Suppressor macrophage (primary cell): ENCODE measurements at regions not wholly inside any gene's neighbourhood (a gene's known extent, or its start where the extent isn't known, plus 50 kb on each side); places are given as distances from the start of the nearest gene placed in this dataset.
"Not testable (repeated sequence)": the region's sequence is repeated elsewhere in the genome, so short reads cannot be mapped to it uniquely, and the experiment has no call there.

Experiments used
- DNase-seq, 4 experiments: peaks; one replicate each; pipeline ENCODE4 v3.0.0-alpha.2; 2020 to 2022

DNA sequence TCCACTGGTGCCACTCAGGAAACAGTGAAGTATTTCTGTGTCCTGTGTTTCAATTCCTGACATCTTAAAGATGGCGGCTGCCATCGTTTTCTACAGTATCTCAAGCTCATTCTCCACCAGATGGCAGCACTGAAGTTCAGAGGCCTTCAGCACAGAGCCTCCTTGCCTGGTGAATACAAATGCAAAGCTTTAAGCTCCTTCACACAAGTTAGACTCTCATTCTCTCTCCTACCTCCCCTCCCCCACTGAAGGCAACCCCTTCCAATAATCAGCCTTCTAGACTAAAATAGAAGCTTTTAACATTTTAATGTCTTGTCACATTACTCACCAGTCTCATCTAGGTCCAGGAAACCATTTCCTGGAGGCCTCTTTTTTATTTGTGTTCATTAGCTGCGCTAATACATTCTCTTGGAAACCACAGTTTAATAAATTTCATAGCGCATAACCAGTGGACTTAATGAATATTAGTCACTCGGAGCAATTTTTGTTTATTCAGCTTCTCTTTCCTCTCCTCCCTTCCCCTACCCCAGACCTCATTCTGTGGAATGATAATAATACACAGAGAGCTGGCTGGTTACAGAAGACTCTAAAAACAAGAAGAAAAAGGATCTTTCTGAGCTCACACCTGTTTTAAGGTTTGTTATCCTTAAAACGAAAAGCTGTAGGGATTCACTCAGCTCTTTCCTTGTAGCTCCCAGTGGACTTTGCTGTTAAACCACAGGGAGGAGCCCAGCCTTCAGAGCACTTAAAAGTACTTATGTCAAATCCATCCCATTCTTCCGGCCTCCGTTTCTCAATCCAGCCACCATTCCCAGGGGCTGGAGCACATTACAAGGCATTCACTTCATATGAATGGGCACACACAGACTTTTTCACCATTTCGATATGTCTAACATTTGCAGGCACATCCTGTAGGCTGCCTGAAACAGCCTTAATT lies 384.9 kb downstream of the HLX start:
- DNase-seq: peak; percentile 71 to 81 (median 72)

DNA sequence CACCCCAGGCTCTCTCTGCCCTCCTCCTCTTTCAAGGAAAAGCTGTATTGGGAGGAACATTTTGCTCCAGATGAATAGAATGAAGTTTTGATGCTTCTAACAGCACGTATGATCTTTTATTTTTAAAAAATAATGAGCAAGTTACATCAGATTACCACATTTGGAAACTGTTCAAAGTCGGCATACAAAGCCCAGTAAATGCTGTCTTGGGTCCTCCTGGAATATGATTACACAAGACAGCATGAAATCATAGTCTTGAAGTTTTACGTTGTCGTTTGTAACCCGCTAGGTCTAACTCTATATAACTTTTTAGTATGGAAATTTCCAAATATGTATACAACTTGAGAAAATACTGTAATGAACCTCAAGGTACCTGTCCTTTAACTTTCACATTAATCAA lies 385.6 kb downstream of the HLX start:
- no peak for DNase-seq

DNA sequence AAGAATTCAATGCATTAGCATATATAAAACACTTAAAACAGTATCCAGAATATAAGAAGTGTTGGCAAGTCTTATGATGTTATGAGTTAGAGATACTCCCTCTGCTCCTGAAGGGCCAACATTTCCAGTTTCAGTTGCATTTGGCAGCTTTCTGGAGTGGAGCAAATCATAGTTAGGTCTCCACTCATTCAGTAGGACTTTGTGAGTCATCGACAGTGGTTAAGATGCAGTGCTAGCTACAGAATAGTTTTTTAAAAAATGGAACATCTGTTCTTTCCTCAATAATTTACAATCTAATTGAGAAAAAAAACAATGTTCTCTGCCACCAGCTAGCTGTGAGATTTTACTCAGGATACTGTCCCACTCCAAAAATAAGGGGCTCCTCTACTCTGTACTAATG lies 389.1 kb downstream of the HLX start:
- no peak for DNase-seq

DNA sequence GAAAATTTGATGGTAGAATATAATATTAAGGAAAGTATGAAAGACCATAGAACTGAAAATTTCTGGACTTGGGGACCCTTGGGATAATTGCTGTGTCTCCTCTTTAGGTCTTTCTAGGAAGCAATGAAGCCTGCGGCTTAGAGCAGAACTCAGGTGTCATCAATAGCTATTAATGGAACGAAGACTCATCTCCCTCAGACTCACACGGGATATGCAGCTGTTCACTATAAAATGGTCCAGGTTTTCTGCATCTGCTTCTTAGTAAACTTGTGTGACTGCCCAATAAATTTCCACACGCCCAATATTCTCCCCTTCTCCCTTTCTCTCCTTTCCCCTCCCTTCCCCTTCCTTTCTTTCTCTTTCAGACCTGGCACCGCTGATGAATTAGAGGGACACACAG lies 392.5 kb downstream of the HLX start:
- DNase-seq: no peak

DNA sequence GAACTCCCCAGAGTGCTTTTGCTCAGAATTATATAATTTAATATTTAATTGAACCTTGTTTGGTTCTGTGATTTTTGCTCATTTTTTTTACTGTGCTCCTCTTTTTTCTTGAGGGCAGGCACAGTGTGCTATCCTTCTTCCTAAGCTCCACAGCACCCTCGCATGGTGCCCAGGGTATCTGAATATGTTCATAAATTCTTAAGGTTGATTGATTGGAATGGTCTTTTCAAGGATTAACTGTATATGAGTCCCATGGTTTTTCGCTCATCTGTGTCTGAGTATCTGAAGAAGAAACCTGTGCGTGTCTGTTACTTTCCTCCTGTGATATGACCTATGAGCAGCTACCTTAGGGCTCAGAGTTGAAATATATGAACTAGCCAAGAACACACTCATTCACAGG lies 393.7 kb downstream of the HLX start:
- DNase-seq: peak in 1 of 4 experiments; percentile 3

DNA sequence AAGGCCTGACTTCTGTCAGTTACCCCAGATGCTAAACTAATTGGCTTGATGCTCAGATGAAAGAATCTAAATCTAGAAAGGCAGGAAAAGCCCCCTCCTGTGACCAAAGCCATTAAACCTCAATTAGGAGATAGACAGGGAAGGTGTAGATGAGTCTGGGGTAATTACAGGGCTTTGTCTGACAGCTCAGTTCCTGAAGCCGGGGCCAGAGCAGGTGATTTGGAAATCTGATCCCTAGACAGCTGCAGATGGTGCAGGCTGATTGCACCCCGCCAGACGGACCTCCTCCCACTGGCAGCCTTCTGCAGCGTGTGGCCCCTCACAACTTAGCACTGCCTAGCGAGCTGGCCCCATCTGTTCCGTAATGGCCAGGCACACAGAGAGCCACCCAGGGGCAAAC lies 395.1 kb downstream of the HLX start:
- no peak for DNase-seq

DNA sequence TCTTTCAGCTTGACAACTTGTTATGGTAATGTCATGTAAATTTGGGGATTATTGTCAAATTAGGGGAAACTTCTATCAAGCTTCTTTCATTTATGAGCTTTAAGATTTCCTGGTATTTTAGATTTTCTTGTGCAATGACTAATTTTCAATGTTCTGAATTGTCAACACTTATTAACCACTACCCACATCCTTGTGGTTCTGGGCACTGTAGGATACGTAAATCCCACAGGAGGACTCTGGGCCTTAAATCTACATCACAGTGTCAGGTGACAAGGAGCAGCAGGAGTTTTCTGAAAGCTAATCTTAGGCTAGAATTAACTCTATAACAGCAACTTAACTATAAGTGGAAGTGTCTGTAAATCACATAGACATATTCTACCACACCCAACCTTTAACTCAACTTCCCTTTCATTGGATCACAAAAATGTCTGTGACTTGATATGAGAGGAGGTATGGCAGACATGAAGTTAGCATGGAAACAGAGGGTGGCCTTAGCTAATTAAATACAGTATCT lies 397.7 kb downstream of the HLX start:
- DNase-seq: no peak

DNA sequence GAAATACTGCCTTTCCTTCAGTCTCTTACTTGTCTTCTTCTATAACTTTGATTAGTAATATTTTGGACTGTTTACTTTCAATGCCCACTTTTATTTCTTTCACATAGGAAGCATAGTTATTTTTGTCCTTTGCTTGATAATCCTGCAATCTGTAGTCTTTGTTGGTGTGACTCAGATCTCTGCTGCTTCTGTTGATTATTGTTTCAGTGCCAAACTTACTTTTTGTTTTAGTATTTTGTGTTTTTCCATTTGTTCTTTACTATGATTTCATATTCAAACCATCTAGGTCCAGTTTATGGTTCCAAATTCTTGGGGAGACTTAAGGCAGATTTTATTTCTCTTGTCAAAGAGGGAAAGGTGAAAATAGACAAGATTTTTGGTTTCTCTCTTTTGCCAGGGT lies 399.9 kb downstream of the HLX start:
- DNase-seq: no peak

DNA sequence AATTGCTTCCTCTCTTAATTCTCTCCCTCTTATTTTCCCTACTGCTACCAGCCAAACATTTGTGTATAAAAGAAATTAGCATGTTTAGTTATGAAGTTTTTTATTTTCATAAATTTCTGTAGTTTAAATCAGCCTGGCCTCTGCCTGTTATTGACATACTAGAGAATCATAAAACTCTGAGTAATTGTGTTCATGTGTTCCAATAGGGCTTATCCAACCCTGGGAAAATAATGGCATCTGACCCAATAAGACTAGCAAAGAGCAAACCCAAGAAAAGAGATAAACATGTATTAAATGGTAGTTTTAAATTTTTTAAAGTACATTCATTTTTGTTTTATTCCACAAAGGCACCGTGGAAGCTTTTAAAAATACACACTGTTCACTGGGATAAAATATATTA lies 404.3 kb downstream of the HLX start:
- DNase-seq: no peak

DNA sequence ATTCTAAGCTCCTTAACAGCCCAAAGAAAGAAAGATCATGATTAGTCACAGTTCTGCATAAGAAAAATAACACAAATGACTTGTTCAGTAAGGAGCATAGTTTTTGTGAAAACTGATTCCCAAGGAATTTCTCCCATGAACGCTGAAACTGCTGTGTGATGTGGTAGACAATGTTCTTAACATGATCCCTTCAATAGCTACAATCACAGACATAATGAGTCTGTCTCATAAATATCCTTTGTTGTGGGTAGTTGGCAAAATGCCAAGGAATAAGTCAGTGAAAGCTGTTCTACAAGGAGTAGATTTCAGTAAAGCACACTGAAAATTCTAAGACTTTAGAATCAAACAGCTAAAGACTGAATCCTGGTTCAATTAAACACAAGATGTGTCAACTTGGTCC lies 404.8 kb downstream of the HLX start:
- DNase-seq: no peak

DNA sequence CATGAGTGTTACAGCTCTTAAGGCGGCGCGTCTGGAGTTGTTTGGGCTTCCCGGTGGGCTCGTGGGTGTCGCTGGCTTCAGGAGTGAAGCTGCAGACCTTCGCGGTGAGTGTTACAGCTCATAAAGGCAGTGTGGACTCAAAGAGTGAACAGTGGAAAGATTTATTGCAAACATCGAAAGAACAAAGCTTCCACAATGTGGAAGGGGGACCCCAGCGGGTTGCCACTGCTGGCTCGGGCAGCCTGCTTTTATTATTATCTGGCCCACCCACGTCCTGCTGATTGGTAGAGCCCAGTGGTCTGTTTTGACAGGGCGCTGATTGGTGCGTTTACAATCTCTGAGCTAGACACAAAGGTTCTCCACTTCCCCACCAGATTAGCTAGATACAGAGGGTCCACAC lies 405.7 kb downstream of the HLX start:
- DNase-seq: not testable (repeated sequence)

DNA sequence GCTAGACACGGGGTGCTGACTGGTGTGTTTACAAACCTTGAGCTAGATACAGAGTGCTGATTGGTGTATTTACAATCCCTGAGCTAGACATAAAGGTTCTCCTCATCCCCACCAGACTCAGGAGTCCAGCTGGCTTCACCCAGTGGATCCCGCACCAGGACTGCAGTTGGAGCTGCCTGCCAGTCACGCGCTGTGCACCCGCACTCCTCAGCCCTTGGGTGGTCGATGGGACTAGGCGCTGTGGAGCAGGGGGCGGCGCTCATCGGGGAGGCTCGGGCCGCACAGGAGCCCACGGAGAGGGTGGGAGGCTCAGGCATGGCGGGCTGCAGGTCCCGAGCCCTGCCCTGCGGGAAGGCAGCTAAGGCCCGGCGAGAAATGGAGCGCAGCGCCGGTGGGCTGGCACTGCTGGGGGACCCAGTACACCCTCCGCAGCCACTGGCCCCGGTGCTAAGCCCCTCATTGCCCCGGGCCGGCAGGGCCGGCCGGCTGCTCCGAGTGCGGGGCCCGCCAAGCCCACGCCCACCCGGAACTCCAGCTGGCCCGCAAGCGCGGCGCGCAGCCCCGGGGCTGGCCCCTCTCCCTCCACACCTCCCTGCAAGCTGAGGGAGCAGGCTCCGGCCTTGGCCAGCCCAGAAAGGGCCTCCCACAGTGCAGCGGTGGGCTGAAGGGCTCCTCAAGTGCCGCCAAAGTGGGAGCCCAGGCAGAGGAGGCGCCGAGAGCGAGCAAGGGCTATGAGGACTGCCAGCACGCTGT lies 406.4 kb downstream of the HLX start:
- not testable (repeated sequence) for DNase-seq

DNA sequence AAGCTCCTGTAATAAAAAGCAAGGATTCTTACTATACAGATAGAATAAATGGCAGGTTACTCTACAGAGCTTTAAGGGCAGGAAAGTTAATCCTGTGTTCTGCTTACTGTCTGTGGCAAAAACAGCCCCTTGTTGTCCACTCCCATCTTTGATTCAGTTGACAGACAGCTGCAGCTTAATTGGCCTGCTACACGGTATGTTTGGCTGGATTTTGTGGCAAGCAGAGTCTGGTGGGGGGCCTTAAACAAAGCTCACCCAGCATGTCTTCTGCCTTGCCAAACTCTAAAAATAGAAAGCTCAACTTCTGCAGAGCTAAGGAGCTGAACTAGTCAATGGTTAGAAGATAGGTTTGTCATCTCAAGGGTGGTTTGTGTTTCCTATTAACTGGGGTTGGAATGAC lies 407.2 kb downstream of the HLX start:
- no peak for DNase-seq

DNA sequence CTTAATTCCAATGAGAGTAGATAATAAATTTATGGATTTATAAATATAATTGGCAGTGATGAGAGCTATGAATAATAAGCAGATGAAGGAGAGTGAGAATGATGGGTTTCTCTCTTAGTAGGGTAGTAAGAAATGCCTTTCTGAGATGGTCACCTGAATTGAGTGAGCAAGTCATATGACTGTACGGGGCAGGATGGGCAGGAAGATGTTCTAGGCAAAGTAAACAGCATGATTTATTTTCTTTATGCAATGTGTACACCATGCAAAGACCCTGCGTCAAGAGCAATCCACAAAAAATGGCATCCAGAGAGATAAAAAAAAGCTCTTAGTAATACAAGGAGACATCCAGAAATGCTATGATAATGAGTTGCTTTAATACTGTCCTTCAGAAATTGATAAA lies 409.9 kb downstream of the HLX start:
- DNase-seq: no peak

DNA sequence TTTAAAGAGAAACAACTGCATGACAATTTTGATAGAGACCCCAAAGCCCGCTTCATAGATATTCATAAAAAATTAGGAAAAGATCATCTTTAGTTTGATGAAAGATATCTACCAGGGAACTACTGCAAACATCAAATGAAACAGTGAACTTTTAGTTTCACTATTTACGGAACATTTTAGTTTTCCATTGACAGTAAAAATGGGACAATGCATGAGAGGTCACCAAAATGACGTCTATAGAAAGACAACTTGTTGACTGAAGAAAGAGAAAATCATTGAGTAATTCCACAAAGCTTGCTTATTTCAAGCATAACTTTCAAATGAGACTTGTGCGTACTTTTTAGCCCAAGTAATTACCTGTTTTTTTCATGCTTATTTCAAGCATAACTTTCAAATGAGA lies 411.4 kb downstream of the HLX start:
- no peak for DNase-seq

DNA sequence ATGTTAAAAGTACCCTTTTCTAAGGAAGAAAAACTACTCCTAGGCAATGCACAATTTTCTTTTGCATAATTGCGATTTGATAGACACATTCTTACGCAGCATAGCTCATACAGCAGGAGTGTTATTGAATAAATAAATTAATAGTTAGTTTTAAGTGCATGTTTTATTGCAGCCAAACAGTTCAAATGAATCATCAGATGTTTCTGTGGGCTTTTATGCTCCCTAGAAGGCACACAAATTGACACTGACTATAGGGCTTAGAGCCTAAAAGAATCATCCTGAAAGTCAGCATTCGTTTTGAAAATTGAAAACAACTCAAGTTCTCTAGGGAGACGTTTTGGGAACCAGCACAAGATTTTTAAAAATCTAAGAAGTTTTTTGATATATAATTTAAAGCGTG lies 411.9 kb downstream of the HLX start:
- no peak for DNase-seq

DNA sequence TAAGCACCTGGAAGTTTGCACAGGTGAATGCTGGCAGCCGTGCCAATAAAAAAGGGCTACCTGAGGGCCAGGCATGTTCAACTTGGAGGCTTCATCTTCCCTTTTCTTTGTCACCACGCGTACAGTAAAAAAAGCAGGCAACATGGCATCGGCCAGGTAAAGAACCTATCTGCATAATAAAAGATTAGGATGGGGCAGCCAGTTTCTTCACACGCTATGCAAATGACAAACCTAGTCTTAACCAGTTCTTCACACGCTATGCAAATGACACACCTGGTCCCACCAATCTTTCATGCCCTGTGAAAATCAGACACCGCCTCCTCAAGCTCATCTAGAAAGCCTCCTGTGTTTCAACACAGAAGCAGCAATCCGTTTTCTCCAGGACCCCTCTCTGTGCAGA lies 413.4 kb downstream of the HLX start:
- DNase-seq: no peak

DNA sequence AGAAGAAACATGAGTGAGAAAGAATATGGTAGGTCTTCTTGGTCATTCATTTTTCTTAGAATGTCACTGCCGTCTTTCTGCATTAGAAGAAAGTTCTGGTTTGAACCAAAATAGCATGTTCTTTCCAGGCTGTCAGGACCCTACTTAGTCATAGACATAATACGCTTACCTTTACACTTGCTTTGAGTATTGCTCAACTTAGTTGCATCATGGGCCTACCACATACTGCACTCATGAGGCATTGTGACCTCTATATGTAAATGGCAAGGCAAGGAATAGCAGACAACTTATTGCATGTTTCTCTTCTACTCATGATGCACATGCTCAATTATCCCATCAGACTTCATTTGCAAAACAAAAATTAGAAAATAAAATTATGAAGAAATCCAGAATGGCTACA lies 415.0 kb downstream of the HLX start:
- DNase-seq: peak in 3 of 4 experiments; percentile 2 to 32 (median 18)

DNA sequence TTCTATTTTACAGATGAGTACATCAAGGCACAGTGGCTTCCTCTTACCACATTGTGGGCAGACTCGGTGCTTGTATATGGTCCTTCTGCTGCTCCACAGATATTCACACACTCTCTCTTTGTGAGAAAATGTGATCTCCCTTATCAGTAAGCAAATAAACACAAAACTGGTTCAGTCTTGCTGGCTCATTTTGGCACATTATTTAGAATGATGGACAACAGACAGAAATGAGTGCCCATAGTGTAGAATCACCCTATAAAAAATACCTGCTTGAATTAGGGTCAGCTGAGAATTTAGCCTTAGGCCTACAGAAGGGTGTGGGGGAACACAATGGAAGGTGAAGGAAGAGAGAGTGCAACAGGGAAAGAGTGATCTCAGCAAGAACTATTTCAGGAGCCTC lies 423.1 kb downstream of the HLX start:
- DNase-seq: no peak

DNA sequence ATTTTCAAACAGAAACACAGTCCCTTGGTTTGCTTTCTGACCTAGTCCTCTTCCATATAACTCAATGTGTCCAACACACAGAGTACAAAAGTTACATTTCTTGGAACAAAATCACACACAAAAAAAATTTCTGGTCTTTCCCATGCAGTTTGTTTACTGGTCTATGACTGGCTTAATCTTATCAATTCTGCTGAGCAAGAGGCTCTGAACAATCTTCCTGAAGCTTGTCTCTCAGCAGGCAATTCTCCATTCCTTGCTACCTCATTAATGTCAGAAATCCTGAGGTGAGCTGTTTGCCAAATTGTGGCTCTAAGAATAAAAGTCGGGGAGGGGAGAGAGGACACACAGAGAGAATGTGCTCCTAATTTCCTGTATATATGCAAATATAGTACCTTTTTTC lies 423.6 kb downstream of the HLX start:
- DNase-seq: no peak

DNA sequence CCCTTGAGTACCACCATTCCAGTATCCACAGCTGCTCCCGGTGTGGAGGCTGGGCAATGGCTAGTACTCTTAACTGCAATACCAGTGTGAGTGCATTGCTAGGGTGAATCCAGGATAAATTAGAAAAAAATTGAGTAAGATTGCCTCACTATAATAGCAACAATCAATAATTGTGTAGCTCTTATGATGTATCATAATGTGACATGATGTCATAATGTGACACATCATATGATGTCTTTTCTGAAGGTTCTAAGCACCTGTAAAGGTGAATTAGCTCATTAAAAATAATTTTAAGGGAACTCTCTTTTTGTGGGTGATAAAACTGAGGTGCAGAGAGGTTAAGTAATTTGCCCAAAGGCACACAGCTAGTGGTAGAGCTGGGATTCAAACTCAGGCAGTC lies 424.4 kb downstream of the HLX start:
- no peak for DNase-seq

DNA sequence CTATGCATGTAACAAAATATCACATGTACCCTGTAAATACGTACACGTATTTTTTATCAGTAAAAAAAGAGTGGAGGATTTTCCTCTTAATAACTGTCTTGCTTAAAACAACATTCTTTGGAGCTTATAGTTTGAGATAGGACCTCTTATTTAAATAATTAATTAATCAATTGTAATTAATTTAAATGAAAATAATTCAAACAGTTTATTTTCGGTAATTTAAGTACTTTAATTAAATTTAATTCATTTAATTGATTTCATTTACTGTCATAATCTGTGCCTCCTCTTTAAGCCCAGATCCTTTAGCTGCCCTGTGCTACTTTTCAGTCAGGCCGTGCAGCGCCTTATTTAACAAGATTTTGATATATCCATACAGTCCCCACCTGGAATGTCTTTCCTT lies 427.0 kb downstream of the HLX start:
- DNase-seq: no peak

DNA sequence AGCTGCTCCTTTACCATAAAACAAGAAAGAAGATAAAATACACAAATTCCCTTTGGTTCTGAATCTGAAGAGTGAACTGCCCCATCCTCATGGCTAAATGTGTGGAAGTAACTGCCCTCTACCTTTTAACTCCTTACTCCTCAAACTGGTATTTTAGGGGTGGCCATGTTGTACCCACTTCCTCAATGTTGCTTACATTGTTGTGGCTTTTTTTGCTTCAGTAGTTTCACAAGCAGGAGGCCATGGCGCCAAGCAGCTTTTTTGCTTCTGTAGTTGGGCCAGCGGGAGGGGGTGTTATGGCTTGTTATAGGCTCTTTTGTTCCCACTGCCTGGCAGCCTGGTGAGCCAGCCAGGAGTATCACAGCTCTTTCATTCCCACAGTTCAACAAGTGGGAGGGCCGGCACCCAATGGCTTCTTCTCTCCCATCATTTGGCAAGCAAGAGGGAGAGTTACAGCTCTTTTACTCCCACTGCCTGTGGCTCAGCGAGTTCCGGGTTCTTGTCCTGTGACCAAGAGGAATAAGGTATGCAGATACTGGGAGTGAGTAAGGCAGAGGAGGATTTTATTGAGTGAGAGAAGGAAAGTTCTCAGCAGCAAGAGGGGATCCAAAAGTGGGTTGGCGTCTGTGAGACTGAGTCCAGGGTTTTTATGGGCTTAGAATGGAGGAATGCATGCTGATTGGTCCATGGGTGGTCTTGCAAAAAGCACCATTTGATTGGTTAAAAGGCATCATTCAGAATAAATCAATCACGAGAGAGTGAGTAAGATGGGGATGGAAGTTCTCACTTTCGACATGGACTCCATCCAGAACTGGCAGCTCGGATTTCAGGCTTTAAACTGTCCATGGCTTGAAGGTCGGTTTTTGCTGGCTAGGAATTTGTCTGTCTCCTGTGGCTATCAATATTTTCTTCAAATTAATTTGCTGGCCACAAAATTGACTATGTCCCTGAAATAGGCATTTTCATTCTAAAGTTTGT lies 429.6 kb downstream of the HLX start:
- no peak for DNase-seq
